H9 (cell line): ENCODE measurements at regions not wholly inside any gene's neighbourhood (a gene's known extent, or its start where the extent isn't known, plus 50 kb on each side); places are given as distances from the start of the nearest gene placed in this dataset.

Source experiments
- DNase-seq: peaks from one replicate; pipeline ENCODE4 v3.0.0-alpha.2; 2017
- H2AFZ ChIP-seq: one replicate; pipeline ENCODE4 v1.6.1; 2013; ENCODE audit warnings: mild to moderate bottlenecking, low read length, control low read depth, moderate library complexity
- H2AK5ac ChIP-seq: 2 replicates; pipeline ENCODE4 v1.6.1; 2013; ENCODE audit warnings: low read length, control low read depth, mixed read lengths; ENCODE audit not compliant: insufficient read length
- H2BK120ac ChIP-seq: one replicate; pipeline ENCODE4 v1.6.1; 2013; ENCODE audit warnings: low read depth, mild to moderate bottlenecking, low read length, control low read depth, inconsistent platforms; ENCODE audit not compliant: poor library complexity, severe bottlenecking
- H2BK12ac ChIP-seq: 2 replicates; pipeline ENCODE4 v1.6.1; 2013; ENCODE audit warnings: low read length, control low read depth, mixed read lengths, low read depth; ENCODE audit not compliant: insufficient read length
- H2BK15ac ChIP-seq: 2 replicates; pipeline ENCODE4 v1.6.1; 2013; ENCODE audit warnings: low read depth, low read length, control low read depth
- H2BK20ac ChIP-seq: one replicate; pipeline ENCODE4 v1.6.1; 2013; ENCODE audit warnings: low read depth, mild to moderate bottlenecking, low read length, control low read depth, inconsistent platforms; ENCODE audit not compliant: poor library complexity, severe bottlenecking
- H2BK5ac ChIP-seq: 2 replicates; pipeline ENCODE4 v1.6.1; 2013; ENCODE audit warnings: low read length, control low read depth, mixed read lengths; ENCODE audit not compliant: insufficient read length
- H3K14ac ChIP-seq: 2 replicates; pipeline ENCODE4 v1.6.1; 2013; ENCODE audit warnings: low read length, control low read depth; ENCODE audit not compliant: insufficient read depth
- H3K18ac ChIP-seq: 2 replicates; pipeline ENCODE4 v1.6.1; 2013; ENCODE audit warnings: low read depth, mild to moderate bottlenecking, mixed read lengths, low read length, control low read depth; ENCODE audit not compliant: insufficient read length
- H3K23ac ChIP-seq: 2 replicates; pipeline ENCODE4 v1.6.1; 2013; ENCODE audit warnings: low read length, control low read depth, mixed read lengths, low read depth; ENCODE audit not compliant: insufficient read length
- H3K23me2 ChIP-seq: 2 replicates; pipeline ENCODE4 v1.6.1; 2013; ENCODE audit warnings: low read depth, mild to moderate bottlenecking, mixed read lengths, low read length, control low read depth; ENCODE audit not compliant: insufficient read length, poor library complexity, severe bottlenecking
- H3K27ac ChIP-seq: 2 replicates; pipeline ENCODE4 v1.5.1; 2013; ENCODE audit warnings: low read length, control low read depth, mixed read lengths, low read depth; ENCODE audit not compliant: insufficient read length
- H3K27me3 ChIP-seq: 2 replicates; pipeline ENCODE4 v1.6.1; 2013; ENCODE audit warnings: low read length, control low read depth, inconsistent platforms; ENCODE audit not compliant: insufficient read depth
- H3K4ac ChIP-seq: 2 replicates; pipeline ENCODE4 v1.6.1; 2013; ENCODE audit warnings: low read depth, mild to moderate bottlenecking, control low read depth, inconsistent platforms, low read length, moderate library complexity
- H3K4me1 ChIP-seq: 2 replicates; pipeline ENCODE4 v1.6.1; 2013; ENCODE audit warnings: low read length, control low read depth, inconsistent platforms; ENCODE audit not compliant: insufficient read depth
- H3K4me2 ChIP-seq: 2 replicates; pipeline ENCODE4 v1.6.1; 2013; ENCODE audit warnings: low read length, control low read depth, mixed read lengths; ENCODE audit not compliant: insufficient read length, insufficient read depth
- H3K56ac ChIP-seq: 2 replicates; pipeline ENCODE4 v1.6.1; 2013; ENCODE audit warnings: low read depth, mild to moderate bottlenecking, mixed read lengths, low read length, control low read depth; ENCODE audit not compliant: insufficient read length
- H3K79me1 ChIP-seq: 2 replicates; pipeline ENCODE4 v1.6.1; 2013; ENCODE audit warnings: low read depth, mild to moderate bottlenecking, moderate library complexity, low read length, control low read depth, inconsistent platforms; ENCODE audit not compliant: insufficient read depth, poor library complexity, severe bottlenecking
- H3K79me2 ChIP-seq: 2 replicates; pipeline ENCODE4 v1.6.1; 2013; ENCODE audit warnings: low read length, control low read depth, inconsistent platforms; ENCODE audit not compliant: insufficient read depth
- H3K9ac ChIP-seq: 2 replicates; pipeline ENCODE4 v1.6.1; 2013; ENCODE audit warnings: low read length, control low read depth, mixed read lengths; ENCODE audit not compliant: insufficient read length; ENCODE audit errors: extremely low read depth
- H3K9me3 ChIP-seq: one replicate; pipeline ENCODE4 v1.6.1; 2013; ENCODE audit warnings: low read depth, low read length, inconsistent platforms; ENCODE audit not compliant: control insufficient read depth
- H3T11ph ChIP-seq: one replicate; pipeline ENCODE4 v1.6.1; 2013; ENCODE audit warnings: mild to moderate bottlenecking, low read length, control low read depth, inconsistent platforms
- H4K20me1 ChIP-seq: one replicate; pipeline ENCODE4 v1.6.1; 2013; ENCODE audit not compliant: control insufficient read depth, insufficient read length, insufficient read depth
- H4K5ac ChIP-seq: 2 replicates; pipeline ENCODE4 v1.6.1; 2013; ENCODE audit warnings: low read depth, mild to moderate bottlenecking, mixed read lengths, low read length, control low read depth; ENCODE audit not compliant: insufficient read length
- H4K8ac ChIP-seq: replicated peaks from 2 replicates; pipeline ENCODE4 v1.6.1; 2013; ENCODE audit warnings: low read length, control low read depth, mixed read lengths, low read depth; ENCODE audit not compliant: insufficient read length
- H4K91ac ChIP-seq: 2 replicates; pipeline ENCODE4 v1.6.1; 2013; ENCODE audit warnings: low read depth, mild to moderate bottlenecking, moderate library complexity, mixed read lengths, low read length, control low read depth; ENCODE audit not compliant: insufficient read length
- H3K27ac Mint-ChIP-seq, 3 experiments: 2 replicates in 2 of 3; 3 replicates in 1 of 3; pipeline ENCODE4 v1.8.0; 2020 to 2021; ENCODE audit warnings: mixed read lengths in 3 of 3, mild to moderate bottlenecking in 1 of 3, moderate library complexity in 1 of 3
- H3K27me3 Mint-ChIP-seq: 2 replicates; pipeline ENCODE4 v1.8.0; 2021; ENCODE audit warnings: low read depth, mild to moderate bottlenecking, moderate library complexity, mixed read lengths
- H3K36me3 Mint-ChIP-seq, 3 experiments: 2 replicates in 2 of 3; 3 replicates in 1 of 3; pipeline ENCODE4 v1.8.0; 2020 to 2021; ENCODE audit warnings: low read depth in 3 of 3, mixed read lengths in 3 of 3; ENCODE audit not compliant: insufficient read depth in 1 of 3
- H3K4me1 Mint-ChIP-seq, 2 experiments: 2 replicates each; pipeline ENCODE4 v1.8.0; 2020; ENCODE audit warnings: mixed read lengths in 2 of 2
- H3K4me3 Mint-ChIP-seq, 2 experiments: 2 replicates in 1 of 2; 3 replicates in 1 of 2; pipeline ENCODE4 v1.8.0; 2020 to 2021; ENCODE audit warnings: mild to moderate bottlenecking in 2 of 2, mixed read lengths in 2 of 2, moderate library complexity in 1 of 2
- H3K9me3 Mint-ChIP-seq, 2 experiments: 2 replicates in 1 of 2; 3 replicates in 1 of 2; pipeline ENCODE4 v1.8.0; 2020; ENCODE audit warnings: mild to moderate bottlenecking in 2 of 2, mixed read lengths in 2 of 2, moderate library complexity in 1 of 2
- CTCF ChIP-seq: fragments of 200-600 bp; sonication (generic); conservative IDR thresholded peaks from 3 replicates; pipeline ENCODE4 v1.8.0; 2021; ENCODE audit warnings: antibody characterized with exemption, mild to moderate bottlenecking

- no peak overlapping the region for H3K27ac ChIP-seq
- H3K79me2 ChIP-seq = no peaks in the 10 kb centered on the region
- no peak for DNase-seq
- no peak overlapping the region for H3K27ac Mint-ChIP-seq
- H3K4ac ChIP-seq = no peak overlapping the region
- no peaks in the 10 kb centered on the region for H4K20me1 ChIP-seq
- no peak for TF ChIP-seq CTCF
- no peak overlapping the region for H3K14ac ChIP-seq
- no peak overlapping the region for H4K91ac ChIP-seq
- no peak overlapping the region for H3K9ac ChIP-seq
- H2AFZ ChIP-seq = no peak overlapping the region
- H3K23me2 ChIP-seq = no peaks in the 10 kb centered on the region
- H4K5ac ChIP-seq = no peak overlapping the region
- no peak overlapping the region for H3K4me2 ChIP-seq
- no peaks in the 10 kb centered on the region for H3K36me3 Mint-ChIP-seq
- H4K8ac ChIP-seq = no peak overlapping the region
- H2BK20ac ChIP-seq = no peak overlapping the region
- H2BK5ac ChIP-seq = no peak overlapping the region
- no peaks in the 10 kb centered on the region for H3K4me1 ChIP-seq
- H3K4me1 Mint-ChIP-seq = 0 out of 4 replicates have a peak, but pooled peaks cover 0 to 2% of the 10 kb centered on the region in 2 experiments
- no peaks in the 10 kb centered on the region; a peak in 1 of 5 replicates for H3K9me3 Mint-ChIP-seq
- H3K56ac ChIP-seq = no peak overlapping the region
- H3T11ph ChIP-seq = no peak overlapping the region
- H3K79me1 ChIP-seq = no peaks in the 10 kb centered on the region
- H3K4me3 Mint-ChIP-seq = no peak overlapping the region
- H3K27me3 ChIP-seq = no peaks in the 10 kb centered on the region
- no peak overlapping the region for H3K18ac ChIP-seq
- no peak overlapping the region for H2BK120ac ChIP-seq
- no peak overlapping the region for H2BK12ac ChIP-seq
- peaks cover 2% of the 10 kb centered on the region; the same call in 1 of the 2 replicates for H3K27me3 Mint-ChIP-seq
- no peaks in the 10 kb centered on the region for H3K9me3 ChIP-seq
- no peak overlapping the region for H2AK5ac ChIP-seq
- H2BK15ac ChIP-seq = no peak overlapping the region
- no peak overlapping the region for H3K23ac ChIP-seq
Measured at GRCh38 chr1:67917006-67917405, 83.7 kb upstream of the GNG12 start.
